Stimulated activated CD8-positive, alpha-beta memory T cell treated with anti-CD3 and anti-CD28 coated beads, Interleukin-12 subunit alpha, Interleukin-12 subunit beta, amount 100 ng/mL, for 4 hours (primary cell): ENCODE measurements at regions not wholly inside any gene's neighbourhood (a gene's known extent, or its start where the extent isn't known, plus 50 kb on each side); places are given as distances from the start of the nearest gene placed in this dataset.
"Not testable (repeated sequence)": the region's sequence is repeated elsewhere in the genome, so short reads cannot be mapped to it uniquely, and the experiment has no call there.

ENCODE experiments used
- DNase-seq: peaks from one replicate; pipeline ENCODE4 v3.0.0-alpha.2; 2020; ENCODE audit warnings: low read depth

GRCh38 chr15:77861997-77862635, 215.4 kb downstream of the TBC1D2B start:
- not testable (repeated sequence) for DNase-seq

- DNase-seq = no peak
Observed at GRCh38 chr15:77860071-77860691, 217.3 kb downstream of the TBC1D2B start.

- no peak for DNase-seq
Observed at GRCh38 chr15:77859491-77860060, 217.9 kb downstream of the TBC1D2B start.

GRCh38 chr15:77858792-77859490, 218.6 kb downstream of the TBC1D2B start:
- DNase-seq = no peak

GRCh38 chr15:77857419-77857818, 220.1 kb downstream of the TBC1D2B start:
- DNase-seq = no peak

- no peak for DNase-seq
Observed at GRCh38 chr15:77856705-77857346, 220.7 kb downstream of the TBC1D2B start.

GRCh38 chr15:77855871-77856270, 221.6 kb downstream of the TBC1D2B start:
- no peak for DNase-seq

GRCh38 chr15:77854980-77855379, 222.3 kb upstream of the LINGO1 start:
- DNase-seq = no peak

- no peak for DNase-seq
Observed at GRCh38 chr15:77853910-77854309, 221.2 kb upstream of the LINGO1 start.

GRCh38 chr15:77853008-77853328, 220.3 kb upstream of the LINGO1 start:
- DNase-seq = no peak

- DNase-seq = no peak
Observed at GRCh38 chr15:77852241-77853007, 219.7 kb upstream of the LINGO1 start.

- DNase-seq = no peak
Observed at GRCh38 chr15:77851691-77852090, 219.0 kb upstream of the LINGO1 start.

- no peak for DNase-seq
Observed at GRCh38 chr15:77851086-77851485, 218.4 kb upstream of the LINGO1 start.

- DNase-seq = no peak
Observed at GRCh38 chr15:77846986-77847385, 214.3 kb upstream of the LINGO1 start.

GRCh38 chr15:77846360-77846759, 213.6 kb upstream of the LINGO1 start:
- DNase-seq = no peak

GRCh38 chr15:77844798-77845446, 212.2 kb upstream of the LINGO1 start:
- DNase-seq = no peak

GRCh38 chr15:77843546-77843945, 210.8 kb upstream of the LINGO1 start:
- DNase-seq = no peak

GRCh38 chr15:77840991-77841775, 208.5 kb upstream of the LINGO1 start:
- DNase-seq = no peak

- no peak for DNase-seq
Observed at GRCh38 chr15:77839970-77840905, 207.5 kb upstream of the LINGO1 start.
